Endothelial cell of umbilical vein (primary cell): ENCODE measurements at regions not wholly inside any gene's neighbourhood (a gene's known extent, or its start where the extent isn't known, plus 50 kb on each side); places are given as distances from the start of the nearest gene placed in this dataset.

Experiments
- BruUV-seq: library from RNA; stranded (reverse); fragments of 400-500 nt; replicated peaks from 2 replicates; lab custom pipeline; 2021; lab: Mats Ljungman, UMichigan
- CTCF ChIA-PET: fragments of 300-600, 350-600 bp; sonication (Branson Sonifier 250); formaldehyde crosslinking; loops from one replicate; lab custom pipeline; 2021; ENCODE audit warnings: antibody characterized with exemption, inconsistent platforms; lab: Charles Lee
- POLR2A ChIA-PET: fragments of 300-600, 350-600 bp; sonication (Branson Sonifier 250); formaldehyde crosslinking; loops from one replicate; lab custom pipeline; 2021; ENCODE audit warnings: antibody characterized with exemption, inconsistent platforms; lab: Charles Lee
- DNase-seq: peaks from one replicate; pipeline ENCODE4 v3.0.0-alpha.2; 2011; ENCODE audit warnings: low read depth, low spot score
- FAIRE-seq: peaks from 2 replicates; lab custom pipeline; 2011; peaks lifted over from hg19 to GRCh38; lab: Jason Lieb, UNC
- H2AFZ ChIP-seq: 2 replicates; pipeline ENCODE4 v1.6.0; 2012; ENCODE audit warnings: low read depth, low read length, control low read depth, inconsistent platforms
- H3K27ac ChIP-seq: 2 replicates; pipeline ENCODE4 v1.5.1; 2011; ENCODE audit warnings: low read depth, mild to moderate bottlenecking, control low read depth, low read length, moderate library complexity; ENCODE audit not compliant: insufficient read depth
- H3K27me3 ChIP-seq, 2 experiments: 2 replicates each; pipeline versions ENCODE4 v1.6.0 to v1.6.1; 2011; ENCODE audit warnings: low read length in 2 of 2, mixed read lengths in 1 of 2; ENCODE audit not compliant: control insufficient read depth in 2 of 2, insufficient read depth in 2 of 2
- H3K36me3 ChIP-seq, 2 experiments: 2 replicates in 1 of 2; 3 replicates in 1 of 2; pipeline ENCODE4 v1.5.1; 2011; ENCODE audit warnings: low read length in 2 of 2, mild to moderate bottlenecking in 1 of 2, moderate library complexity in 1 of 2; ENCODE audit not compliant: control insufficient read depth in 2 of 2, insufficient read depth in 2 of 2; ENCODE audit errors: extremely low read depth in 1 of 2
- H3K4me1 ChIP-seq: 3 replicates; pipeline ENCODE4 v1.5.1; 2011; ENCODE audit warnings: mild to moderate bottlenecking, low read length; ENCODE audit not compliant: control insufficient read depth, insufficient read depth; ENCODE audit errors: extremely low read depth
- H3K4me2 ChIP-seq: 2 replicates; pipeline ENCODE4 v1.6.1; 2011; ENCODE audit warnings: low read length, control low read depth, mixed read lengths; ENCODE audit not compliant: insufficient read depth
- H3K4me3 ChIP-seq, 3 experiments: fragments of 200-600 bp in 1 of 3; sonication (generic), shearing (Covaris generic) in 1 of 3; replicated peaks in 1 of 3; 2 replicates each; pipeline ENCODE4 v1.5.1; 2011 to 2016; ENCODE audit warnings: control low read depth in 3 of 3, low read length in 3 of 3, mild to moderate bottlenecking in 2 of 3, inconsistent platforms in 1 of 3, low read depth in 1 of 3, moderate library complexity in 1 of 3; ENCODE audit not compliant: insufficient read depth in 1 of 3
- H3K79me2 ChIP-seq: 2 replicates; pipeline ENCODE4 v1.6.0; 2012; ENCODE audit warnings: low read length, inconsistent platforms; ENCODE audit not compliant: control insufficient read depth, insufficient read depth
- H3K9ac ChIP-seq: replicated peaks from 2 replicates; pipeline ENCODE3; 2011; ENCODE audit warnings: low read length, control low read depth; ENCODE audit not compliant: insufficient read depth; ENCODE audit errors: extremely low read depth
- H3K9me1 ChIP-seq: replicated peaks from 3 replicates; pipeline ENCODE4 v1.6.0; 2011; ENCODE audit warnings: mild to moderate bottlenecking, low read length; ENCODE audit not compliant: control insufficient read depth, insufficient read depth; ENCODE audit errors: extremely low read depth
- H3K9me3 ChIP-seq: replicated peaks from 2 replicates; pipeline ENCODE4 v1.5.1; 2012; ENCODE audit warnings: low read length, inconsistent platforms; ENCODE audit not compliant: control insufficient read depth, insufficient read depth
- H4K20me1 ChIP-seq: replicated peaks from 2 replicates; pipeline ENCODE3; 2011; ENCODE audit warnings: mild to moderate bottlenecking, low read length; ENCODE audit not compliant: control insufficient read depth, insufficient read depth; ENCODE audit errors: extremely low read depth
- EZH2 ChIP-seq: IDR thresholded peaks from 2 replicates; pipeline ENCODE4 v1.6.1; 2012; ENCODE audit warnings: borderline replicate concordance, low read depth, mild to moderate bottlenecking, moderate library complexity, low read length, inconsistent platforms; ENCODE audit not compliant: severe bottlenecking
- FOS ChIP-seq: IDR thresholded peaks from 2 replicates; pipeline ENCODE4 v1.6.1; 2011; ENCODE audit warnings: mild to moderate bottlenecking, low read length, moderate library complexity, borderline replicate concordance; ENCODE audit not compliant: insufficient read depth
- GATA2 ChIP-seq: IDR thresholded peaks from 2 replicates; pipeline ENCODE4 v1.7.0; 2011; ENCODE audit warnings: low read depth, mild to moderate bottlenecking, moderate library complexity, mixed read lengths, low read length; ENCODE audit not compliant: insufficient read length, insufficient read depth
- JUN ChIP-seq: IDR thresholded peaks from 2 replicates; pipeline ENCODE4 v1.6.1; 2011; ENCODE audit warnings: borderline replicate concordance, low read depth; ENCODE audit not compliant: insufficient read length, insufficient read depth
- MAX ChIP-seq: IDR thresholded peaks from 2 replicates; pipeline ENCODE4 v1.6.1; 2011; ENCODE audit not compliant: insufficient read depth, insufficient read length
- MYC ChIP-seq: IDR thresholded peaks from one replicate; pipeline ENCODE4 v1.6.1; 2011; ENCODE audit warnings: mild to moderate bottlenecking, low read depth, low read length
- POLR2A ChIP-seq: IDR thresholded peaks from 2 replicates; pipeline ENCODE4 v1.6.1; 2012; ENCODE audit warnings: low read depth, mild to moderate bottlenecking, control low read depth, low read length
- POLR2AphosphoS5 ChIP-seq: IDR thresholded peaks from 2 replicates; pipeline ENCODE4 v1.6.1; 2012; ENCODE audit warnings: low read depth, mild to moderate bottlenecking, control low read depth, low read length, moderate library complexity; ENCODE audit not compliant: insufficient read depth
- dilution Hi-C: fragments of 300-500 bp; cut with MboI; formaldehyde crosslinking; loops from one replicate; pipeline ENCODE4 v1.15.0; 2019; ENCODE audit warnings: low sequenced_read_pairs; ENCODE audit not compliant: extremely low pct_ligation_motif_present
- intact Hi-C: fragments of 100-400 bp; cut with micrococcal nuclease; formaldehyde crosslinking; loops from one replicate; pipeline ENCODE4 v1.10.0; 2022
- TF ChIP-seq, protein P1 (sequence below), 2 donors: IDR thresholded peaks; 1 replicate in 1 of 2; 2 replicates in 1 of 2; pipeline ENCODE4 v1.5.1; 2011; ENCODE audit warnings: low read length in 2 of 2, mild to moderate bottlenecking in 2 of 2, moderate library complexity in 2 of 2, control low read depth in 1 of 2, inconsistent platforms in 1 of 2, low read depth in 1 of 2; ENCODE audit not compliant: insufficient read depth in 1 of 2; ENCODE audit errors: extremely low read depth in 1 of 2

- no peaks in the 10 kb centered on the region for H3K79me2 ChIP-seq
- POLR2A ChIA-PET, result no interaction called here
- no peak overlapping the region for H3K27ac ChIP-seq
- no peaks in the 10 kb centered on the region for H3K9me1 ChIP-seq
- no peak overlapping the region for H3K9ac ChIP-seq
- H3K4me1 ChIP-seq, result no peaks in the 10 kb centered on the region
- dilution Hi-C loops (no loop called here), intact Hi-C loops (no loop called here)
- peaks cover 2% of the 10 kb centered on the region for H3K9me3 ChIP-seq
- FAIRE-seq, result no peak
- H3K4me3 ChIP-seq, result no peak overlapping the region
- CTCF ChIA-PET, result no interaction called here
- H2AFZ ChIP-seq, result no peak overlapping the region
- no peak overlapping the region for H3K4me2 ChIP-seq
- no peak for DNase-seq
- TF ChIP-seq, protein P1, sequence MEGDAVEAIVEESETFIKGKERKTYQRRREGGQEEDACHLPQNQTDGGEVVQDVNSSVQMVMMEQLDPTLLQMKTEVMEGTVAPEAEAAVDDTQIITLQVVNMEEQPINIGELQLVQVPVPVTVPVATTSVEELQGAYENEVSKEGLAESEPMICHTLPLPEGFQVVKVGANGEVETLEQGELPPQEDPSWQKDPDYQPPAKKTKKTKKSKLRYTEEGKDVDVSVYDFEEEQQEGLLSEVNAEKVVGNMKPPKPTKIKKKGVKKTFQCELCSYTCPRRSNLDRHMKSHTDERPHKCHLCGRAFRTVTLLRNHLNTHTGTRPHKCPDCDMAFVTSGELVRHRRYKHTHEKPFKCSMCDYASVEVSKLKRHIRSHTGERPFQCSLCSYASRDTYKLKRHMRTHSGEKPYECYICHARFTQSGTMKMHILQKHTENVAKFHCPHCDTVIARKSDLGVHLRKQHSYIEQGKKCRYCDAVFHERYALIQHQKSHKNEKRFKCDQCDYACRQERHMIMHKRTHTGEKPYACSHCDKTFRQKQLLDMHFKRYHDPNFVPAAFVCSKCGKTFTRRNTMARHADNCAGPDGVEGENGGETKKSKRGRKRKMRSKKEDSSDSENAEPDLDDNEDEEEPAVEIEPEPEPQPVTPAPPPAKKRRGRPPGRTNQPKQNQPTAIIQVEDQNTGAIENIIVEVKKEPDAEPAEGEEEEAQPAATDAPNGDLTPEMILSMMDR (IDR thresholded peaks at IDR 0.05; ENCODE audit: extremely low read depth in 1 of 2, insufficient read depth in 1 of 2, low read depth in 1 of 2, low read length in 2 of 2), result no peak
- no peak for TF ChIP-seq EZH2
- no peak for TF ChIP-seq FOS
- no peak for TF ChIP-seq GATA2
- no peak for TF ChIP-seq JUN
- no peak for TF ChIP-seq POLR2AphosphoS5
- no peak for TF ChIP-seq MYC
- no peak for TF ChIP-seq MAX
- TF ChIP-seq POLR2A, result no peak
- no peaks in the 10 kb centered on the region for H3K36me3 ChIP-seq
- H4K20me1 ChIP-seq, result no peaks in the 10 kb centered on the region
- BruUV-seq, result no TSS peak
- H3K27me3 ChIP-seq, result no peaks in the 10 kb centered on the region
Measured at GRCh38 chr9:86800681-86801080, 146.6 kb downstream of the GAS1 start.
